ENCODE measurements at regions not wholly inside any gene's neighbourhood (a gene's known extent, or its start where the extent isn't known, plus 50 kb on each side); places are given as distances from the start of the nearest gene placed in this dataset.

DNA sequence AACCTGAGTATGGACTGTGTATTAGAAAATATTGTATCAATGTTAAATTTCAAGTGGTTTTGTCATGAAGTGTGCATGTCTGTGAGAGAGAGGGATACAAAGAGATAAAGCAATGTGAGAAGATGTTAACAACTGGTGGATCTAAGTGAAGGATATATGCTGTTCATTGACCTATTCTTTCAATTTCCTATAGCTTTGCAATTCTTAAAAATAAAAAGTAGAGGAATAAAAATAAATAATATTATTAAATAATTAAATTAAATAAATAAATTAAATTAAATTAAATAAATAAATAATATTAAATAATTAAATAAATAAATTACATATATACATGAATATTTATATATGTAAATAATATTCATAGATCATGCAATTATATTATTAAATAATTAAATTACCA lies 131.2 kb upstream of the DACH1 start:
- no peaks in the 10 kb centered on the region for H3K27me3 ChIP-seq (ENCODE audit: insufficient read depth in 3 of 3, low read length in 2 of 3)
- TF ChIP-seq, protein P1, sequence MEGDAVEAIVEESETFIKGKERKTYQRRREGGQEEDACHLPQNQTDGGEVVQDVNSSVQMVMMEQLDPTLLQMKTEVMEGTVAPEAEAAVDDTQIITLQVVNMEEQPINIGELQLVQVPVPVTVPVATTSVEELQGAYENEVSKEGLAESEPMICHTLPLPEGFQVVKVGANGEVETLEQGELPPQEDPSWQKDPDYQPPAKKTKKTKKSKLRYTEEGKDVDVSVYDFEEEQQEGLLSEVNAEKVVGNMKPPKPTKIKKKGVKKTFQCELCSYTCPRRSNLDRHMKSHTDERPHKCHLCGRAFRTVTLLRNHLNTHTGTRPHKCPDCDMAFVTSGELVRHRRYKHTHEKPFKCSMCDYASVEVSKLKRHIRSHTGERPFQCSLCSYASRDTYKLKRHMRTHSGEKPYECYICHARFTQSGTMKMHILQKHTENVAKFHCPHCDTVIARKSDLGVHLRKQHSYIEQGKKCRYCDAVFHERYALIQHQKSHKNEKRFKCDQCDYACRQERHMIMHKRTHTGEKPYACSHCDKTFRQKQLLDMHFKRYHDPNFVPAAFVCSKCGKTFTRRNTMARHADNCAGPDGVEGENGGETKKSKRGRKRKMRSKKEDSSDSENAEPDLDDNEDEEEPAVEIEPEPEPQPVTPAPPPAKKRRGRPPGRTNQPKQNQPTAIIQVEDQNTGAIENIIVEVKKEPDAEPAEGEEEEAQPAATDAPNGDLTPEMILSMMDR (IDR thresholded peaks at IDR 0.05) = no peak
- no peaks in the 10 kb centered on the region for H3K4me1 ChIP-seq
- no peak for ATAC-seq
- no peak overlapping the region for H3K4me3 ChIP-seq
- no peak overlapping the region for H3K27ac ChIP-seq
- no peaks in the 10 kb centered on the region for H3K9me3 ChIP-seq
- no peak for DNase-seq
- intact Hi-C loops (cut with DNase I) = loop anchor here in 1 of 2 donors (2.0 kb wide), 1 partner anchor 63 kb away; no protein-coding TSS in a partner anchor
- no peaks in the 10 kb centered on the region for H3K36me3 ChIP-seq (ENCODE audit: insufficient read depth in 1 of 2, low read depth in 1 of 2)

DNA sequence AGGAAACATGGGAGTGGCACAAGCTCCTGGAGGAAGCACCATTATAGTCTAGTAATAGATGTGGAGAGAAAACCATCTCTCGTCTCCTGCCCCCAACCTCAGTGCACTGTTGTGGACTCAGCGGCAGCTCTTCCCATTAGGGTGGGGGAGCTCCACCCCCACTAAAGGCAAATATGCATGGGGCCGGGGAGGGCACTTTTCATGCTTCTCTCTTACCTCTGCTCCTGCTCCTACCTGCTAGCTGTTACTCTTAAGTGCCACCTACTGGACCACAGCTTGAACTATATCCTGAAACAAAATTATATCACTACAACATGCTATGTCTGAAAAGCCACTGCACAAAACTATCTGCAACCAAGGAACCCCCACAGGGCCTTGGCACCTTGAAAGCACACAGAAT lies 112.6 kb upstream of the DACH1 start:
- Histone ChIP-seq H3K4me1 (no peaks in the 10 kb centered on the region), H3K27me3 (ENCODE audit: insufficient read depth in 3 of 3, low read length in 2 of 3) (no peaks in the 10 kb centered on the region), H3K9me3 (no peaks in the 10 kb centered on the region), H3K27ac (no peak overlapping the region), H3K36me3 (ENCODE audit: insufficient read depth in 1 of 2, low read depth in 1 of 2) (no peaks in the 10 kb centered on the region), H3K4me3 (no peak overlapping the region)
- ATAC-seq (no peak), DNase-seq (no peak)
- TF ChIP-seq, protein P1 (IDR thresholded peaks at IDR 0.05) = no peak
- intact Hi-C loops (cut with DNase I) = no loop called here
- 10 to 37% (median 18%) methylated on average over 3 of the region's 3 CpGs for WGBS, 3 donors

DNA sequence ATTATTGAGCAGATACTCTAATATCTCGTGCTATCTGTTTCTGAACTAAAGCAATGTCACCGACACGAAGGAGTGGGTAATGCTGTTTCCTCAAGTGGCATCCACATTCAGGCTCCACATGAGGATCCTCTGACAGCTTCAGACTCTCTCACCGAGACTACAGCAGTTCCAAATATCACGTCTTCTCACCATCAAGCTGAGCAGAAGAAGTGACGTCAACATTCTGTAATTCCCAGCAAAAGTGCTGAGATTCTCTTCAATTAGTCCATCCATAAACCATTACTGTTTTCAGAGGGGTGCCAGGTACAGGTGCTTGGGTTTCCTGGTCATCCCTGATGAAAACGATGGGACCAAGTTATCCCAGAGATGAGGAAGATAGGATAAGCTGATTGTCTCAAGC lies 110.0 kb upstream of the DACH1 start:
- TF ChIP-seq, protein P1 (IDR thresholded peaks at IDR 0.05) = no peak
- ATAC-seq = no peak
- Histone ChIP-seq H3K27me3 (ENCODE audit: insufficient read depth in 3 of 3, low read length in 2 of 3) (no peaks in the 10 kb centered on the region), H3K4me1 (no peaks in the 10 kb centered on the region), H3K4me3 (no peak overlapping the region), H3K36me3 (ENCODE audit: insufficient read depth in 1 of 2, low read depth in 1 of 2) (no peaks in the 10 kb centered on the region), H3K27ac (no peak overlapping the region), H3K9me3 (no peaks in the 10 kb centered on the region)
- WGBS, 3 donors = 86 to 94% (median 89%) methylated on average over 7 of the region's 7 CpGs
- no peak for DNase-seq
- intact Hi-C loops (cut with DNase I) = no loop called here

DNA sequence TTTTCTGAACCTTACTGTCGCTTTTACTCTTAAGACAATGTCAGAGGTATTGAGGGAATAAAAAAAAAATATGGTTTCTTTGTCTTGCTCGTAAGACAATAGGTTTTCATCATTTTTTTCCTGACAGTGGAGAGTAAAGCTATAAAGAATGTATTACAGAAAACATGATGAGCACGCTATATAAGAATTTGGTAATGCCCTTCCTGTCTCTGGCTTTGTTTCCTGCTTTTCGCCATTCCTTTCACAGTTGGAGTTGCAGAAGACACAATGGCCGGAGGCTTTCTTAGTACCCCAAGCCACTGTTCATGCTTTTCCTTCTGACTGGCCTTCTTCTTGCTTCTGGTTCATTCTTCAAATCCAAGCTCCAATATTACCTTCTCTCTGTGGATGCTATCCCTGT lies 101.0 kb upstream of the DACH1 start:
- H3K36me3 ChIP-seq (ENCODE audit: insufficient read depth in 1 of 2, low read depth in 1 of 2) = no peaks in the 10 kb centered on the region
- H3K4me3 ChIP-seq = no peak overlapping the region
- no peaks in the 10 kb centered on the region for H3K9me3 ChIP-seq
- no peaks in the 10 kb centered on the region for H3K4me1 ChIP-seq
- H3K27me3 ChIP-seq (ENCODE audit: insufficient read depth in 3 of 3, low read length in 2 of 3) = no peaks in the 10 kb centered on the region
- no peak for ATAC-seq
- no peak overlapping the region for H3K27ac ChIP-seq
- intact Hi-C loops (cut with DNase I) = no loop called here
- no peak for DNase-seq
- WGBS, 3 donors = 59 to 68% (median 68%) methylated on average over 5 of the region's 5 CpGs
- TF ChIP-seq, protein P1 (IDR thresholded peaks at IDR 0.05) = no peak

DNA sequence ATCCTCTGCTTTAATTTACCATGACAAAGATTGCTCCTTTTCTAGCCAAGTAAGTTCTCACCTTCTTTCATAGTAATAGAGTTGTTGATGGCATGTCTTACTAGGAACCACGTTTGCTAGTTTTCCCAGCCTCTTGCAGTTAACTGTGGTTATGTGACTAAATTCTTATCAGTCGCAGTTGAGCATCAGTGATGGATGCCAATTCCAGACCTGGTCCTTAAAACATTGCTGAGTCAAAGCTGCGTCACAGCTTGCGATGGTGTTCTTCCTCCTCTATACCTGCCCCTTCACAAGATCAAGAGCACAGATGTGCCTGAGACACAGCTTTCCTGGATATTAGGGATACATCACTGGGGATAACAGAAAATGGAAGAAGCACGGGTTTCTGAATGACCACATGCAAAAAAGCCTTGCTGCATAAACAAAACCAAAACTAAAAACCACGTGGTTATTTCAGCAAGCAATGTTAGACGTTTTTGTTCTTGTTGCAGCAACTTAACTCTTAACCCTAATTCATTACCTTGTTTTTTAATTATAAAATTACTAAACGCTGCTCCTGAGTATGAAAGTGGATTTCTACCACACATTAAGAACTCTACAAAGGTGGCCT lies 97.6 kb upstream of the DACH1 start:
- no peaks in the 10 kb centered on the region for H3K36me3 ChIP-seq (ENCODE audit: insufficient read depth in 1 of 2, low read depth in 1 of 2)
- ATAC-seq (no peak), DNase-seq (no peak)
- H3K4me1 ChIP-seq = no peaks in the 10 kb centered on the region
- no peaks in the 10 kb centered on the region for H3K9me3 ChIP-seq
- no peak overlapping the region for H3K27ac ChIP-seq
- TF ChIP-seq, protein P1 (IDR thresholded peaks at IDR 0.05) = no peak
- no peaks in the 10 kb centered on the region for H3K27me3 ChIP-seq (ENCODE audit: insufficient read depth in 3 of 3, low read length in 2 of 3)
- intact Hi-C loops (cut with DNase I) = no loop called here
- 63 to 74% (median 68%) methylated on average over 8 of the region's 8 CpGs for WGBS, 3 donors
- no peak overlapping the region for H3K4me3 ChIP-seq

Data from psoas muscle (tissue), 7 donors.